ENCODE measurements at regions not wholly inside any gene's neighbourhood (a gene's known extent, or its start where the extent isn't known, plus 50 kb on each side); places are given as distances from the start of the nearest gene placed in this dataset.
"Not testable (repeated sequence)": the region's sequence is repeated elsewhere in the genome, so short reads cannot be mapped to it uniquely, and the experiment has no call there.

DNA sequence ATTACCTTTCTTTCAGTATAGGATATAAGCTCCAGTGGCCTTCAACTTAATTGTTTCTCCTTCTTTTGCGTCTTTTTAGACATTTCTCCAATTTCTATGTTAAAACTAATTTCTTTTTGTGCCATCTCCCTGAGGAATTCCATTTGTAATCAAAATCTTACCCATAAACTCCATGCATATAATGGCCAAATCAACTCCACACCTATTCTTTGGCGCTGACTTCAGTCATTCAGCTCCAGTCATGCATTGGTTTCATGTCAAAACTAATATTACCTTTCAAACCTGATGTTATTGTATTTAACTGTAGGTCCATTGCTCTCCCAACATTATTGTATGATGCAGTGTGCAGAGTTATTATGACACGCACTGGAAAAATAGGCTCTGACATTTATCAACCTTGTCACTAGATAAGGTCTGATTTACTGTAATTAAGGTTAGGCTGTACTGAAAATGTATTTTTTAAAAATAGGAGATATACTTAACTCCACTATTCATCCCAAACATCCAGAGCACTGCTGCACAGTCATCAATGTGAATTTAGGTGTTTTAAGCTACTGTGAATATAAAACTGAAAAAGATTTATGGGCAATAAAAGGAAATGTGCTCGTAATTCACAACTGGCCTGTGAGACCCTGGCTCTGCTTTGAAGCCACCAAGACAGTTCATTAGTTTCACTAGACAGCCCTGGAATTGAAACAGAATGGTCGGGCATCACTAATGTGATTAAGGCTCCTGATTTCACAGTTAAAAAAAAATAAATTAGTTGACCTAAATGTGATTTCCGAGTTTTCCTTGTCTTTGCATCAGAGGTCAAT is 180.6 kb upstream of the GRIA4 start:
- DNase-seq: no peak

DNA sequence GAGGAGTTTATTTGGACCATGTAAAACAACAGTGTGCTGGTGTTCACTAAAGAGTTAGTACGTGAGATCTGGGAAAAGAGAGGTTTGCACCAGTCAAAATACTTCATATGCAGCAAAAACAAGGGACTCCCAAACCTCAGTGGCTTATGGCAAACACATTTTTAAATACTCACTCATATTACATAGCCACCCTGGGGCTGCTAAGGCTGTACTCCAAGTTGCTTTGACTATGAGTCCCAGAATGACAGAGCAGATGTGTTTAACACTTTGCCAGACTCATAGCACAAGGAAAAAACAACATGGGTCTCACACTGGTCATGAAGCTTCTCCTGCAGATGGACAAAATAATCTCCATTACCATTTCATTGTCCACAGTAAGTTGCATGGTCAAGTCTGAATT is 202.8 kb upstream of the GRIA4 start:
- no peak for DNase-seq

DNA sequence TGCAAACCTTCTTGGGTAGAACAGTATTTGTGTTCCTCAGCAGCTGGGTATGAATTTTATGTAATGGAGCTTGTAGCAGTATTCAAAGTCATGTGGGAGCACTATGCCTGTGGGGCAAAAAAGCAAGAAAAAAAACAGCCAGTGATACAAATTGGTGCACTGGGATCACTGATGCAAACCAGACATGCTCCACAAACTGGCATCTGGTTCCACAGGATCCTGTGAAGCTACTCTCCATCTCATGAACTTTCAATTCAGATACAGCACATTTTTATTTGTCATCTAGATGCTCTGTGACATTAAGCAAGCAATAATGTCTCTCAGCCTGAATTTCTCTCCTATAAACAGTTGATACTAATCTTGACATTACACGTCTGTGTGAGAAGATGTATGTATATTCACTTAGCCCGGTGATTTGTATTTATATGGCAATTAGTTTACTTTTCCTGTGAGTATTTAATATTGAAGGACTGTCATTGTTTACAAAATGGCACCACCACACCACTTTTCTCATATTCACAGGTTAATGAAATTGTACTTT is 208.5 kb upstream of the GRIA4 start:
- no peak for DNase-seq

DNA sequence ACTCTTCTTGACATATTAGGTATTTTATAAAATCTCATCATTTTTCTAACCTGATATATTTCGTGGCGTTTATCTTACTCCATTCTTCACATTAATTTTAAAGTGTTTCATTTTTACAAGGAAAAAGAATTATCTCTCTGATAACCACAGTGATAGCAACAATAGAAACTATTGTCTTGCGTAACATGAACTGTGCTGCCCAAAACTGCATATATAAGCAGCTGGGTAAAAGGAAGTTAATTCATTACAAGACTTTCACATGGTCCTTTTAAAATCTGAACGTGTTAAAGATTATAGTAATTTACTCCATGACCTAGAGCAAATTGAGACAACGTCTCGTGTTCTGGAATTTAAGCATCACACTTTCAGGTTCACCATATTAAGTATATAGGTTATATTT is 210.4 kb upstream of the GRIA4 start:
- DNase-seq: peak; percentile 1

DNA sequence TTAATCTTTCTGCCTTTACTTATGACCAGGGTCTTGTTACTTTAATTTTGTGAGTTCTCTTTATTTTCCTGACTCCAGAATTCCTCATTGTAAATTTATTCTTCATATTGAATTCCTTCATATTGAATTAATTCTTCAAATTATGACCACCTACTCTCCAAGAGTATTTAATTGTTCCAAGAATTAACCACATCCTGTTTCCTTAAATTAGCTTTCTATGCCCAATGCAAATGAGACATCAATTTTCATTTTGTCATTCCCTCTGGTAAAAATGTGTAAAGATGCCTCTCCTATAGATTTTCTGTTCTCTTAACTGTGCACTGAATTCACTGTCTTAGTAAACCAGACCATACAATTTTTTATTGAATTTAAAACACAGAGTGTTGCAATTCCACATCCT is 211.2 kb upstream of the GRIA4 start:
- DNase-seq: no peak

DNA sequence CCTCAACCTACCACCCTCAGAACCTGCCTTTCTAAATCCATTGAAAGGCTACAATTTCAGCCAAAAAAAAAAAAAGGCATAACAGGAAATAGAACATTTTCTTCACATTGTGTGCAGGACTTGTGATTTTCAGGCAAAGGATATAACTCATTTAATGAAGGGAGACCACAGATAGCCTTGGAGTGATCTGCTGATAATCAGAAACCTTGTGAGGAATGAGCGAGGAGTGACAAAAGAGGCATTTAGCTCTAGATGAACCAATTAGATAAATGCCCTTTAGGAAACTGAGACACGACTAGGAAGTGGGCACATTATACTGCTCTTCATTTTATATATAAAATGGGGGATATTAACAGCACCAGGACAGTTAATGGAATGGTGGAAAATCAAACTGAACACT is 216.5 kb upstream of the GRIA4 start:
- no peak for DNase-seq

DNA sequence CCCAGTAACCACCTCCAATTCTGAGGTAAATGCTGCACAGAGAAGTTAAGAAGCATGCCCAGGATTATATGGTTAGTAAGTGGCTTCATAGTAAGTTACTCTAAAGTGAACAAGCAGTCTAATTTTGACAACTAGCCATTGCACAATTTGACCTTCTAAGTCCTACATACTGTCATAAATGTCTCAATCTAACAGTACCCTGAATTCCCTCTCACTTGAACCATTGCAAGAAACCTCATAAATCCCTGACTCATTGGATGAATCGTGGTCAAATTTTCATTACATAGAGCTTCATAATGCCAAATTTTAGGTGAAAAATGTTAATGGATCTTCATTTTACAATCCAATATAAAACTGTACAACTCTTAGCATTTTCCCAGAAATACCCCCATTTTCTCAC is 217.3 kb upstream of the GRIA4 start:
- no peak for DNase-seq

DNA sequence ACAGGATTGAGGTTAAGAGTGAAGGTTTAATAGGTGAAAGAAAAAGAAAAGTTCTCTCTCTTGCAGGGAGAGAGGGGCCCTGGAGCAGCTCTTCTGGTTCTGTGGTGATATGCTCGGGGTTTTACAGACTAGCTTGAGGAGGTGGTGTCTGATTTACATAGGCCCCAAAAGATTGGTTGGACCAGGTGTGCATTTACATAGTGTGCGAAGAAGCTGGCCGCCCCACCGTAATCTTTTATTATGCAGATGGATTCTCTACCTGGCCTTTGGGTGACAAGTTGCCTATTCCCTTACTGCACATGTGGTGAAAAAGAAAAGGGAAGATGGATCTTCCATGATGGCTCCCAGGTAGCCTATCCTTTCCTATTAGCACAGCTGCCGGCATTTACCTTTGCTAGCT is 219.9 kb upstream of the GRIA4 start:
- DNase-seq: no peak

DNA sequence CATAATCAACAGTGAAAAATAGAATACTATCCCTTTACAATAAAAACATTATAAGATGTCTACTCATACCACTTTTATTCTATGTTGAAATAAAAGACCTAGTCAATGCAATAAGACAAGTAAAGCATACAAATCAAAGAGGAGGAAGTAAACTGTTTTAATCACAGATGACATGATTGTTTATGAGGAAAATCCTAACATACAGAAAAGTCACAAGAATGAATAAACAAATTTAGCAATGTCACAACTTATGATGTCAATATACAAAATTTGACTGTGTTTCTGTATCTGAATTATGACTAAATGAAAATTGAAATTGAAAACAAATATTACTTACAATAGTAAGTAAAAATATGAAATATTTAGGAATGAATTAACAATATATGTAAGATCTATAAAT is 221.9 kb upstream of the GRIA4 start:
- no peak for DNase-seq

DNA sequence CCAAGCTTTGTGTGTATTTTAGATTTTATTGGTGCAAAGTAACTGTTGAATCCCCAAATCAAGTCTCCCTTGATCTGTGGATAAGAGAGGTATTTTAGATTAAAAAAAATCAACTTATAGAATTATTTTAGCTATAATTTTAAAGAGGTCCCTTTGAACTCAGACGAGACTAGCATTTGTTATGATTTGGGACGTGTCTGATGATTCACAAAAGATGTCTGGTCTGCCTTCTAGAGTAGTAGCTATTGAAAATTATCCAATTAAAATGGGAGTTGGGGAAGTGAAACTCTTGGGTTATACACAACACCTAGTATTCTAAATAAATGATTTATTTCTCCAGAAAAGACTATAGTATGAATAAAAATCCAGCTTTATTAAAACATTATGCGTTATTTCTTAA is 227.9 kb upstream of the GRIA4 start:
- DNase-seq: no peak

DNA sequence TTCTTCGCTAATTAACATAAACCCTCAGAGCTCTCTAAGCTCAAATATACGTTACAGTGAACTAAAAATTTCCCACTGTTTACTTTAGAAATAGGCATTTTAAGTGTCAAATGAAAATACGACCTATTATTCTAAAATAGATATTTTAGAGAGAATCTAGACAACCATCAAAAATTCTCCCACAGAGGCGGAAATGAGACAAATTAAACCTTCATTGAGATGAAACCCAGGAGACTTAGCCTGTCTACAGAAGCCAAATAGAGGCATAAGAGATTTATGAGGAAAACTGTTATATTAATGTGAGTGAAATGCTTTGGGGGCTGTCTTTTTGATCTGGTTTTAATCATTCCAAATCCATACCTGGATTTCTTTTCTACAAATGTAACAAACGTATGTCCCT is 232.0 kb upstream of the GRIA4 start:
- DNase-seq: no peak

DNA sequence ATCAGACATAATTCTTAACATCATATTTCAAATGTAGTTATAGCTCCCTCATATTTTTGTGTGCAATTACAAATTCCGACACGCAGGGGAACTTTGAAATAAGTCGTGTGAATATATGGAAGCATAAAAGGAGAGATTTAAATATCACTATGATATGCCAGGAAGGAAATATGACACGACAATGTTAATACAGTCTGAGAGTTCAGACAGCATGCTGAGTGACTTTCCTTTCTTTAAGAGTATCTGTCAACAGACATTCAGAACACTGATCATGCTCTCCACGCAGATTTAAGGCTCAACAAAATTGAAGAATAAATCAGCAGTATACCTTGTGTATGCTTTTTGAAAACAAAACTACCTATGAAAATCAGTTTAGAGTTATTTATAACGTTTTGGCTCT is 232.6 kb upstream of the CARD18 start:
- peak; percentile 15 for DNase-seq

DNA sequence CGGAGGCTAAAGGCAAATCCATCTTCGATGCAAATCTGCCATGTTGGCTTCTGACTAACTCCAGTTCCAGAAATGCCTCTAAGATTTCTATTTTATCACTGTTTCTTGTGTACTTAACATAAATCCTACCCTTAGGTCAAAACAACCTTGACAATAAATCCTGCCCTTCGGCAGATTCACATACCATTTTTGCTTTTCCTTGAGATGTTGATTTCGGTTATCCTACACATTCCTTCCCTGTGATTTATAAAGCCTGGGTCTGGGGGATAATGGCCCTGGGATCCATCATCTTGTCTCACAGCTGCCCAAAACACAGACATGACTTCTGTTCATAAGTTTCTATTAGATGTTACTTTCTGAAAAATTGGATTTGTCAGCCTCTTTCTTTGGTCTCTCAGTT is 231.7 kb upstream of the CARD18 start:
- no peak for DNase-seq

DNA sequence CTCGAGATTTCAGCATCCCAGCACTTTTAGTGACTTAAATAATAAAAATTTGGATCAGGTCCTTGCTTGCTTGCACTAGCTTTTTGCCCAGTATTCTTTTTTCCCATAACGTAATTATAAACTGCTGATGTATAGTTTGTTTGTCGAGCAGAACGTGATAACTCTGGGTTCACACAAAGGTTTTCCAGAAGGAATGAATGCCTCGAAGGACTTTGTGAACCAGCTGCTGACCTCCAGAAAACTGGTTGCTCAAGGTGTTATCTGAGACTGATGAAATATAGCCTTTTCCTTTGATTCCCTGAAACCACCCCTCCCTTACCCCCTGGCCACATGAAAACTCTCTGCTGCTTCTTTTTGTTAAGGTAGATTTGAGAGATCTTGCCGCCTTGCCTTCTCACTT is 229.1 kb upstream of the CARD18 start:
- DNase-seq: peak; percentile 5

DNA sequence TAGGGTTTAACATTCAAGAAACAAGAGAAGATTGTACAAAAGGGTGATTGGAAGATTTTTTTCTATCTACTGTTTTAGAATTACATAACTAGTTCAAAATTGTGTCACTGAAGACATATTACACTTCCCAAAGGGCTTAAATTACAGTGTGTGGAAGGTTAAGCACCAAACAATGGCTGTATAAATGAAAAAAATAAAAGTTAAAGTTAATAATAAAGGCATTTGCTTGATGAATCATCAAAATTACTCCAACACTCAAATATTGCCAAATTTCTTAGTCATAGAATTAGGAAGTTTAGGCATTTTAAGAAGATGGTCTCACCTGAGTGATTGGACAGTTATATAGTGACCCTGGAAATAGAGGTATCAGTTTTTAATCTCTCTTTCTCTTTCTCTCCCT is 227.6 kb upstream of the CARD18 start:
- no peak for DNase-seq

DNA sequence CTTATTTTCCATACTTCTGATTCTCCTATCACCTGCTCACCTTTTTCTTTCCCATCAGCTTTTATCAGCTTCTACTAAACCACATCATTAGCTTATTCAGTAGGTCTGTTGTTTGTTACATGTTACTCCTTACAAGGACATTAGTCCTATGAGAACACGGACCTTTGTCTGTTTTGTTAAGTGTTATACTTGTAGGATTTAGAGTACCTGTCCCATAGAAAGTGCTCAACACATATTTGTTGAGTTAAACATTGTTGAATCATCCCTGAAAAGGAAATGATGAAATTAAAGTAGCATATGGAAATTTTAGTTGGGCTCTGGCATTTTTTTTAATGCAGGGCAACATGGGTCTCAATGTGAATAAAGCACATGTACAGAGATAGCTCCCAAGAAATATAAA is 222.1 kb upstream of the CARD18 start:
- DNase-seq: no peak

DNA sequence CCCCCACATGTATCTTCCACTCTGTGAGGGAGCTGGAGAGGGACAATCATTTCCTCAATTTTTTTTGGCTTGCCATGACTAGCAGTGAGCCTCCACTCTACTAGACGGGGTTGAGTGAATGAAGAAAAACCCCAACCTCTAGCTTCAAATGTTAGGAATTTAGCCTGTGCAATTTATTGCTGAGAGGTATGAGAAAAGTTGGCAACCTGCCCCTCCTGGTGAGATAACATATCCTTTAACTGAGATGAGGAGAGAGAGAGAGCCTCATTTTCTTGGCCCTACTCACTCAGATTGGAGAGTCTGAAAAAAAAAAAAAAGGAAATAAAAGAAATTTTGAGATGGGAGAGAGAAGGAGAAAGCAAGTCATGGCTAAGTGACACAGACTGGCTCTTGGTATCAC is 218.2 kb upstream of the CARD18 start:
- DNase-seq: no peak

DNA sequence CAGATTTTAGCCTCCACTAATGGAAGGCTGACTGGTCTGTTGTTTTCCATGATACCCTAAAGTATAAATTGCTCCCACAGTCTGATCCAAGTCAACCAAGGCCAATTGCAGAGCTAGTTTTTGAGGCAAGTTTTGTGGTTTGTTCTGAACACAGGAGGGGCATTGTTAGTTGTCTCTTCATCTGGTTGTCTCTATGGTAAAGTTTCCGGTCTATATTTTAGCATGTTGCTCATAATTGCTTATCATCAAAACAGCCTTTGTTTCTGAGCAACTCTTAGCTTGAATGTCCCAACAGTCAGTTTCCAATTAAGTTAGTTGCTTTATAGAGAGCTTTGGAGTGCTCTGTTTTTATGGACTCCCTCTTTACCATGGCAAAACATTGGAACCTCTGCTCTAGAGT is 217.6 kb upstream of the CARD18 start:
- no peak for DNase-seq

DNA sequence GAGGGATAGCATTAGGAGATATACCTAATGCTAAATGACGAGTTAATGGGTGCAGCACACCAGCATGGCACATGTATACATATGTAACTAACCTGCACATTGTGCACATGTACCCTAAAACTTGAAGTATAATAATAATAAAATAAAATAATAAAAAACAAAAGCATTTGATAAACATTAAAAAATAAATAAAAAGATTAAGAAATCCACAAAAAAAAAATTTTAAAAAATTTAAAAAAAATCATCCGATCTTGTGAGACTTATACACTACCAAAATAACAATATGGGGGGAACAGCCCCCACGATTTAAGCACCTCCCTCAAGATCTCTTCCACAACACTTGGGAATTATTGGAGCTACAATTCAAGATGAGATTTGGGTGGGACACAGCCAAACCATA is 210.3 kb upstream of the CARD18 start:
- not testable (repeated sequence) for DNase-seq

DNA sequence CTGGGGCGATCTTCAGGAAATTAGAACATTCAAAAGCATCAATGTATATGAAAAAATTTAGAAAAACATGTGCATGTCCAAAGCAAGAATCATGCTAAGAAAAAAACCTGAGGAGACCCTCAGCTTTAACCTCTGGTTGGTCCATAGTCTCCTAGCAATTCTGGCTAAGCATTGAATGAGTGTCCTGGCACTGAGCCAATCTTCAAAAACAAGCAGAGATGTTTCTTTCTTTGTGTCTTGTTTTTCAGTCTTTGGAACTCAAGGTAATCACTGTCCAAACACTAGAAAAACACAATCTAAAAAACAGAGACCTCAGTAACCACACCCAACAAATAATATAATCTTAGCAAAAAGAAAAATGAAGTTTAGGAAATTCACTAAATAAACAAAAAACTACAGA is 205.4 kb upstream of the CARD18 start:
- no peak for DNase-seq

DNA sequence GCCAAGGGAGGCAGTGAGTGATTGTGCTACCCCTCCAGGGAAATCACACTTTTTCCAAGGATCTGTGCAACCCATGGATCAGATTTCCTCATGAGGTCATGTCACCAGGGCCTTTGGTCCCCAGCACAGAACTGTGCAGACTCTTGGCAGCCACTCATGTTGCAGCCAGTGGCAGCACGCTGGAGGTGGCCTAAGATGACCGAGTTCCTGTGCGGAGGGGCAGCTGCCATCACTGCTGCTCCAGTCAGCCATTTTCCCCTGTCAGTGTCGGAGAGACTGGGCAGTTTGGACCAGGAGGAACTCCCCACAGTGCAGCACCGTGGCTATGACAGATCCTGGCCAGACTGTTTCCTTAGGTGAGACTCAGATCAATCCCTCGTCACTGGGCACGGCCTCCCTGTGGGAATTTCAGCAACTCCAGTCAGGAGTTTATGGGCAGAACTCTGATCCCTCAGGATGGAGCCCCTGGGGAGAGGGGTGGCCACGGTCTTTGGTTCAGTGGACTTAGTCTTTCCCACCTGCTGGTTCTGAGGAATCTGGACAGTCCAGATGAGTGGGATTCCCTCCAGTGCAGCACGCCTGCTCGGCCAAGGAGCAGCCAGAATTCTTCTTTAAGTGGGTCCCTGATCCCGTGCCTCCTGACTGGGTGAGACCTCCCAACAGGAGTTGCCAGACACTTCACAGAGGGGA is 194.6 kb upstream of the CARD18 start:
- no peak for DNase-seq

DNA sequence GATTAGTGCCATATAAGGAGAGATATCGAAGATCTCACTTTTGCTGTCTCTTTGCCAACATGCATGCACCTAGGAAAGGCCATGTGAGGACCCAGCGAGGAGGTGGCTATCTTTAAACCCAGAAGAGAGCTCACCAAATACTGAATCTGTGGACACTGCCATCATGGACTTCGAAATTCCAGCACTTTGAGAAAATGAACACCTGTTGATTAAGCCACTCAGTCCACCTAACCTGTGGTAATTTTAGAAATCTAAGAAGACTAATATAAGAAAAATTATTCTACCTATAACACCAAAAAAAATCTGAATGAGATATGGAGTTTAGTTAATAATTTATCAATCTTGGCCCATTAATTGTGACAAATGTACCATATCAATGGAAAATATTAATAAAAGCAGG is 193.6 kb upstream of the CARD18 start:
- DNase-seq: no peak

DNA sequence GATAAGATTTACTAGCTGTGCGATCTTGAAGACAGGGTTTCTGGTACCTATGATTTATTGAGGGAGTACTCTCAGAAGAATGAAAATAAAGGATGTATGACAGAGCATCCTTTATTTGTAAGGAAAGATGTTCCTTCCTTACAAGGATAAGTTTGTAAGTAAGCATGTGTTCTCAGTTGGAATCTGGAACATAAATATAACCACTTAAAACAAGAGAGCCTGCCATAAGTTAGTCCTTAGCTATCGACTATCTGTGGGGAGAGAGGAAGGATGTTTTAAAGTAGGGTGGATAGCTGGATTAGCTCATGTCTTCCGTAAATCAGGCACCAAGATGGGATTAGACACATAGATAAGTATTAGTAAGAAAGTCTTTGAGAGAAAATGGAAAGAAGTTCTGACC is 192.6 kb upstream of the CARD18 start:
- no peak for DNase-seq

DNA sequence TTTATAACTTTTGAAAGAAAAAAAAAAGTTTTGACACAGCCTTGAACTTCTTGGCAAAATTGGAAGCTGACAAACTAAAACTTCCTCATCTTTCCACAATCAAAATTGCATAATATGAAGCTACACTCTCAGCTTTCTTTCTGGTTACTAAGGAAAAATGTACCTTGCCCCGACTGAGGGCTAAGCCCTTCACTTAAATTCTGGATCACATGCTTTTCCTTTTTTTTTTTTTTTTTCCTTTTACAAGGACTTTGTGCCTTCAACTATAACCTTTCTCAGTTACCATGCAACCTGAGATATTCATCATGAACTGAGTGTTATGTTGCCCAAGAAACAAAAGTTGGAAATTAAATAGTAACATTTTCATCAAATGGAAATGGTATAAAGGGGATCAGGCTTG is 188.5 kb upstream of the CARD18 start:
- no peak for DNase-seq

All from tongue (tissue), 1 donor.